GM08714 (cell line): ENCODE measurements at regions not wholly inside any gene's neighbourhood (a gene's known extent, or its start where the extent isn't known, plus 50 kb on each side); places are given as distances from the start of the nearest gene placed in this dataset.

Source experiments
- H3K4me3 ChIP-seq: fragments of 200-500 bp; sonication (Bioruptor generic); 2 replicates; pipeline ENCODE4 v1.5.1; 2014; ENCODE audit warnings: mild to moderate bottlenecking, low read length, inconsistent platforms
- ZNF274 ChIP-seq: IDR thresholded peaks from 2 replicates; pipeline ENCODE4 v1.6.1; 2012; ENCODE audit warnings: mild to moderate bottlenecking, low read depth, low read length

- no peak for TF ChIP-seq ZNF274
- no peak overlapping the region for H3K4me3 ChIP-seq
Measured at GRCh38 chr3:5319454-5319853, 131.9 kb downstream of the EDEM1 start.

- H3K4me3 ChIP-seq: no peak overlapping the region
- TF ChIP-seq ZNF274: no peak
Measured at GRCh38 chr3:5321666-5322340, 134.3 kb downstream of the EDEM1 start.

GRCh38 chr3:5324780-5325179 is 137.3 kb downstream of the EDEM1 start:
- H3K4me3 ChIP-seq: no peak overlapping the region
- no peak for TF ChIP-seq ZNF274

- no peak for TF ChIP-seq ZNF274
- H3K4me3 ChIP-seq: no peak overlapping the region
Measured at GRCh38 chr3:5330152-5330810, 142.8 kb downstream of the EDEM1 start.

- no peak overlapping the region for H3K4me3 ChIP-seq
- no peak for TF ChIP-seq ZNF274
Measured at GRCh38 chr3:5331567-5332269, 144.2 kb downstream of the EDEM1 start.

- no peak overlapping the region for H3K4me3 ChIP-seq
- no peak for TF ChIP-seq ZNF274
Measured at GRCh38 chr3:5332270-5332956, 144.9 kb downstream of the EDEM1 start.

GRCh38 chr3:5339967-5340535 is 152.5 kb downstream of the EDEM1 start:
- no peak overlapping the region for H3K4me3 ChIP-seq
- no peak for TF ChIP-seq ZNF274

- TF ChIP-seq ZNF274: no peak
- H3K4me3 ChIP-seq: no peak overlapping the region
Measured at GRCh38 chr3:5341610-5342009, 154.1 kb downstream of the EDEM1 start.

GRCh38 chr3:5343459-5343858 is 156.0 kb downstream of the EDEM1 start:
- TF ChIP-seq ZNF274: no peak
- H3K4me3 ChIP-seq: no peak overlapping the region

- no peak for TF ChIP-seq ZNF274
Measured at GRCh38 chr3:5344707-5345106, 157.2 kb downstream of the EDEM1 start.

GRCh38 chr3:5347486-5347885 is 160.0 kb downstream of the EDEM1 start:
- TF ChIP-seq ZNF274: no peak
- no peak overlapping the region for H3K4me3 ChIP-seq

More at GRCh38 chr3:5344707-5345106, 157.2 kb downstream of the EDEM1 start:
- no peak overlapping the region for H3K4me3 ChIP-seq

GRCh38 chr3:5348229-5348902 is 160.9 kb downstream of the EDEM1 start:
- no peak overlapping the region for H3K4me3 ChIP-seq
- no peak for TF ChIP-seq ZNF274

GRCh38 chr3:5349343-5349742 is 161.8 kb downstream of the EDEM1 start:
- TF ChIP-seq ZNF274: no peak
- H3K4me3 ChIP-seq: no peak overlapping the region

- no peak for TF ChIP-seq ZNF274
- no peak overlapping the region for H3K4me3 ChIP-seq
Measured at GRCh38 chr3:5357089-5357488, 169.6 kb downstream of the EDEM1 start.
